Stimulated activated CD4-positive, alpha-beta T cell treated with anti-CD3 and anti-CD28 coated beads, Interleukin-1b, Interleukin-23, amount 100 ng/mL, for 1 hour (primary cell): ENCODE measurements at regions not wholly inside any gene's neighbourhood (a gene's known extent, or its start where the extent isn't known, plus 50 kb on each side); places are given as distances from the start of the nearest gene placed in this dataset.
"Not testable (repeated sequence)": the region's sequence is repeated elsewhere in the genome, so short reads cannot be mapped to it uniquely, and the experiment has no call there.

Experiments
- DNase-seq, 2 donors: peaks; one replicate each; pipeline ENCODE4 v3.0.0-alpha.2; 2020; ENCODE audit warnings: low read depth in 2 of 2

GRCh38 chr6:140542863-140543262, 1168.4 kb upstream of the CITED2 start:
- no peak for DNase-seq

GRCh38 chr6:140541288-140541687, 1166.8 kb upstream of the CITED2 start:
- DNase-seq = no peak

- no peak for DNase-seq
Measured at GRCh38 chr6:140540743-140541142, 1166.3 kb upstream of the CITED2 start.

- no peak for DNase-seq
Measured at GRCh38 chr6:140538926-140539325, 1164.5 kb upstream of the CITED2 start.

GRCh38 chr6:140537834-140538705, 1163.6 kb upstream of the CITED2 start:
- no peak for DNase-seq

GRCh38 chr6:140537211-140537610, 1162.8 kb upstream of the CITED2 start:
- DNase-seq = no peak

- no peak for DNase-seq
Measured at GRCh38 chr6:140535511-140535910, 1161.1 kb upstream of the CITED2 start.

GRCh38 chr6:140533526-140533925, 1159.1 kb upstream of the CITED2 start:
- no peak for DNase-seq

- DNase-seq = no peak
Measured at GRCh38 chr6:140504776-140505175, 1130.3 kb upstream of the CITED2 start.

GRCh38 chr6:140500849-140501248, 1126.4 kb upstream of the CITED2 start:
- DNase-seq = no peak

GRCh38 chr6:140499607-140500006, 1125.2 kb upstream of the CITED2 start:
- DNase-seq = no peak

- no peak for DNase-seq
Measured at GRCh38 chr6:140494321-140495108, 1120.1 kb upstream of the CITED2 start.

GRCh38 chr6:140493470-140493869, 1119.0 kb upstream of the CITED2 start:
- DNase-seq = not testable (repeated sequence)

GRCh38 chr6:140490081-140490480, 1115.6 kb upstream of the CITED2 start:
- DNase-seq = no peak

- no peak for DNase-seq
Measured at GRCh38 chr6:140487586-140487985, 1113.1 kb upstream of the CITED2 start.

- DNase-seq = no peak
Measured at GRCh38 chr6:140486450-140487361, 1112.3 kb upstream of the CITED2 start.

GRCh38 chr6:140485740-140486449, 1111.4 kb upstream of the CITED2 start:
- no peak for DNase-seq

- no peak for DNase-seq
Measured at GRCh38 chr6:140480852-140481251, 1106.4 kb upstream of the CITED2 start.

GRCh38 chr6:140478631-140479030, 1104.2 kb upstream of the CITED2 start:
- DNase-seq = no peak

GRCh38 chr6:140475086-140475485, 1100.6 kb upstream of the CITED2 start:
- DNase-seq = no peak

GRCh38 chr6:140464720-140465119, 1090.3 kb upstream of the CITED2 start:
- DNase-seq = no peak
